ENCODE measurements at regions not wholly inside any gene's neighbourhood (a gene's known extent, or its start where the extent isn't known, plus 50 kb on each side); places are given as distances from the start of the nearest gene placed in this dataset.

GRCh38 chr21:24339406-24339805, 1267.9 kb downstream of the MRPL39 start:
- TF ChIP-seq EZH2 (IDR thresholded peaks at IDR 0.05; ENCODE audit: insufficient read depth, poor library complexity, severe bottlenecking) (no peak), EZH2phosphoT487 (IDR thresholded peaks at IDR 0.05; ENCODE audit: insufficient read depth, low read depth) (no peak)

All from GM23248 (cell line).